Retinal pigment epithelial cell (primary cell): ENCODE measurements at regions not wholly inside any gene's neighbourhood (a gene's known extent, or its start where the extent isn't known, plus 50 kb on each side); places are given as distances from the start of the nearest gene placed in this dataset.

ENCODE experiments used
- DNase-seq: peaks from one replicate; pipeline ENCODE4 v3.0.0-alpha.2; 2010; ENCODE audit warnings: low read depth
- H3K4me3 ChIP-seq: 2 replicates; pipeline ENCODE4 v1.5.1; 2011; ENCODE audit warnings: mild to moderate bottlenecking, low read length, control low read depth, moderate library complexity
- CTCF ChIP-seq: conservative IDR thresholded peaks from 2 replicates; pipeline ENCODE4 v1.5.1; 2011; ENCODE audit warnings: low read depth, low read length, control low read depth, inconsistent platforms

GRCh38 chr2:215712871-215713790 lies 277.3 kb upstream of the FN1 start:
- no peak for DNase-seq
- TF ChIP-seq CTCF, result no peak
- no peak overlapping the region for H3K4me3 ChIP-seq

- no peak for TF ChIP-seq CTCF
- no peak overlapping the region for H3K4me3 ChIP-seq
- DNase-seq, result no peak
These were observed 276.5 kb upstream of the FN1 start for GRCh38 chr2:215712219-215712868.

GRCh38 chr2:215711471-215712034 lies 275.7 kb upstream of the FN1 start:
- no peak for TF ChIP-seq CTCF
- no peak overlapping the region for H3K4me3 ChIP-seq
- no peak for DNase-seq

- TF ChIP-seq CTCF, result no peak
- DNase-seq, result no peak
- no peak overlapping the region for H3K4me3 ChIP-seq
These were observed 271.7 kb upstream of the FN1 start for GRCh38 chr2:215707608-215708007.

GRCh38 chr2:215705771-215706361 lies 270.0 kb upstream of the FN1 start:
- H3K4me3 ChIP-seq, result no peak overlapping the region
- no peak for DNase-seq
- no peak for TF ChIP-seq CTCF

GRCh38 chr2:215705281-215705680 lies 269.4 kb upstream of the FN1 start:
- DNase-seq, result no peak
- H3K4me3 ChIP-seq, result no peak overlapping the region
- no peak for TF ChIP-seq CTCF
